OCI-LY7 (cell line): ENCODE measurements at regions not wholly inside any gene's neighbourhood (a gene's known extent, or its start where the extent isn't known, plus 50 kb on each side); places are given as distances from the start of the nearest gene placed in this dataset.

Experiments used
- BruUV-seq: library from RNA; stranded (reverse); fragments of 400-500 nt; replicated peaks from 2 replicates; lab custom pipeline; 2021; lab: Mats Ljungman, UMichigan
- CTCF ChIA-PET: fragments of 300-600 bp; sonication (Branson Sonifier 250); formaldehyde crosslinking; loops from one replicate; lab custom pipeline; 2022; ENCODE audit warnings: antibody characterized with exemption; ENCODE audit not compliant: unreplicated experiment; lab: Charles Lee
- POLR2A ChIA-PET: fragments of 300-600 bp; sonication (Branson Sonifier 250); formaldehyde crosslinking; loops from one replicate; lab custom pipeline; 2022; ENCODE audit warnings: antibody characterized with exemption; lab: Charles Lee
- DNase-seq: peaks from one replicate; pipeline ENCODE4 v3.0.0-alpha.2; 2015; ENCODE audit warnings: low spot score
- H2AFZ ChIP-seq: fragments of 200-600 bp; sonication (generic), shearing (Covaris generic); 2 replicates; pipeline ENCODE4 v1.6.1; 2014; ENCODE audit warnings: mild to moderate bottlenecking, antibody characterized with exemption, low read length, moderate library complexity
- H3K27ac ChIP-seq: fragments of 200-600 bp; sonication (generic); 2 replicates; pipeline ENCODE4 v1.5.1; 2014; ENCODE audit warnings: mixed run types, low read depth, mild to moderate bottlenecking, moderate library complexity, low read length, inconsistent platforms; ENCODE audit not compliant: poor library complexity, severe bottlenecking
- H3K36me3 ChIP-seq: fragments of 200-600 bp; sonication (generic); 2 replicates; pipeline ENCODE4 v1.6.1; 2014; ENCODE audit warnings: mild to moderate bottlenecking, antibody characterized with exemption, low read length, moderate library complexity, mixed read lengths; ENCODE audit not compliant: insufficient read depth
- H3K4me1 ChIP-seq: fragments of 200-600 bp; sonication (generic); 2 replicates; pipeline ENCODE4 v1.5.1; 2014; ENCODE audit warnings: mild to moderate bottlenecking, low read length; ENCODE audit not compliant: insufficient read depth, poor library complexity, severe bottlenecking
- H3K4me2 ChIP-seq: fragments of 200-600 bp; sonication (generic); 2 replicates; pipeline ENCODE4 v1.6.1; 2014; ENCODE audit warnings: mild to moderate bottlenecking, low read length
- H3K4me3 ChIP-seq: fragments of 200-600 bp; sonication (generic); 2 replicates; pipeline ENCODE4 v1.5.1; 2014; ENCODE audit warnings: mild to moderate bottlenecking, low read depth, low read length; ENCODE audit not compliant: poor library complexity, severe bottlenecking
- H3K79me2 ChIP-seq: fragments of 200-600 bp; sonication (generic); 2 replicates; pipeline ENCODE4 v1.6.1; 2016; ENCODE audit warnings: low read depth, mild to moderate bottlenecking, low read length, moderate library complexity, mixed read lengths; ENCODE audit not compliant: insufficient read depth
- H3K9me2 ChIP-seq: fragments of 200-600 bp; sonication (generic); 2 replicates; pipeline ENCODE4 v1.6.1; 2016; ENCODE audit warnings: mild to moderate bottlenecking, low read length, mixed read lengths; ENCODE audit not compliant: insufficient read depth
- H3K9me3 ChIP-seq: fragments of 200-600 bp; sonication (generic); 2 replicates; pipeline ENCODE4 v1.6.1; 2014; ENCODE audit warnings: mild to moderate bottlenecking, mixed run types, low read length, mixed read lengths
- H4K20me1 ChIP-seq: fragments of 200-600 bp; sonication (generic); 2 replicates; pipeline ENCODE4 v1.6.1; 2014; ENCODE audit warnings: mild to moderate bottlenecking, antibody characterized with exemption, low read length, moderate library complexity, mixed read lengths; ENCODE audit not compliant: insufficient read depth
- CTCF ChIP-seq: fragments of 200-600 bp; sonication (generic); conservative IDR thresholded peaks from 2 replicates; pipeline ENCODE4 v1.5.1; 2014; ENCODE audit warnings: mild to moderate bottlenecking, antibody characterized with exemption, low read length, moderate library complexity, mixed read lengths
- EZH2phosphoT487 ChIP-seq: fragments of 200-600 bp; sonication (generic); IDR thresholded peaks from 2 replicates; pipeline ENCODE4 v1.6.1; 2018; ENCODE audit warnings: low read depth, borderline replicate concordance, mild to moderate bottlenecking, mixed run types, antibody characterized with exemption, low read length, moderate library complexity, mixed read lengths
- intact Hi-C: fragments of 100-400 bp; cut with micrococcal nuclease; formaldehyde crosslinking; loops from one replicate; pipeline ENCODE4 v1.10.0; 2022; ENCODE audit not compliant: unreplicated experiment

- Histone ChIP-seq H3K4me3 (peak overlapping the region; percentile 6), H3K79me2 (no peaks in the 10 kb centered on the region), H3K27ac (peak overlapping the region; percentile 43), H4K20me1 (no peaks in the 10 kb centered on the region), H2AFZ (peak overlapping the region; percentile 86; the same call in 1 of the 2 replicates), H3K9me3 (no peaks in the 10 kb centered on the region), H3K4me1 (peaks cover 50% of the 10 kb centered on the region), H3K4me2 (peak overlapping the region; percentile 56), H3K9me2 (no peaks in the 10 kb centered on the region; the same call in 1 of the 2 replicates), H3K36me3 (no peaks in the 10 kb centered on the region)
- POLR2A ChIA-PET: interaction anchor here (0.6 to 1.4 kb wide), 3 partner anchors 23 to 707 kb away, joined by 3 to 6 read pairs (median 4); no protein-coding TSS in a partner anchor
- peak; percentile 46 for DNase-seq
- CTCF ChIA-PET: interaction anchor here (0.5 kb wide), 1 partner anchor 89 kb away, joined by 12 read pairs; no protein-coding TSS in a partner anchor
- TF ChIP-seq CTCF: no peak
- TF ChIP-seq EZH2phosphoT487: no peak
- no TSS peak for BruUV-seq
- intact Hi-C loops: loop anchor here (2.0 to 5.0 kb wide), 2 partner anchors 85 to 225 kb away; no protein-coding TSS in a partner anchor
Observed at GRCh38 chr3:34107669-34108068, 309.2 kb downstream of the PDCD6IP start.

GRCh38 chr3:34109021-34109420, 310.6 kb downstream of the PDCD6IP start:
- Histone ChIP-seq H3K9me3 (no peaks in the 10 kb centered on the region), H3K9me2 (no peaks in the 10 kb centered on the region; the same call in 1 of the 2 replicates), H2AFZ (peak overlapping the region; percentile 86), H3K79me2 (no peaks in the 10 kb centered on the region), H3K4me3 (no peak overlapping the region), H4K20me1 (no peaks in the 10 kb centered on the region), H3K36me3 (no peaks in the 10 kb centered on the region), H3K4me1 (peaks cover 44% of the 10 kb centered on the region), H3K27ac (peak overlapping the region; percentile 22), H3K4me2 (peak overlapping the region; percentile 28; the same call in 1 of the 2 replicates)
- ChIA-PET POLR2A (interaction anchor here (0.6 to 0.9 kb wide), 4 partner anchors 15 to 95 kb away, joined by 3 read pairs; no protein-coding TSS in a partner anchor), CTCF (no interaction called here)
- TF ChIP-seq EZH2phosphoT487 (no peak), CTCF (no peak)
- intact Hi-C loops: loop anchor here (5.0 kb wide), 1 partner anchor 87 kb away; no protein-coding TSS in a partner anchor
- BruUV-seq: no TSS peak
- DNase-seq: peak; percentile 46

GRCh38 chr3:34109846-34110245, 311.4 kb downstream of the PDCD6IP start:
- CTCF ChIA-PET: interaction anchor here (0.6 kb wide), 1 partner anchor 78 kb away, joined by 3 read pairs; no protein-coding TSS in a partner anchor
- Histone ChIP-seq H3K9me3 (no peaks in the 10 kb centered on the region), H3K9me2 (no peaks in the 10 kb centered on the region; the same call in 1 of the 2 replicates), H3K4me3 (no peak overlapping the region), H3K4me2 (peak overlapping the region; percentile 28), H3K27ac (peak overlapping the region; percentile 22), H4K20me1 (no peaks in the 10 kb centered on the region), H2AFZ (peak overlapping the region; percentile 86), H3K4me1 (peaks cover 44% of the 10 kb centered on the region), H3K36me3 (no peaks in the 10 kb centered on the region), H3K79me2 (no peaks in the 10 kb centered on the region)
- POLR2A ChIA-PET: interaction anchor here (0.6 to 0.9 kb wide), 4 partner anchors 14 to 94 kb away, joined by 3 read pairs; no protein-coding TSS in a partner anchor
- TF ChIP-seq EZH2phosphoT487 (no peak), CTCF (no peak)
- peak; percentile 68 for DNase-seq
- BruUV-seq: no TSS peak
- intact Hi-C loops: loop anchor here (5.0 kb wide), 1 partner anchor 88 kb away; no protein-coding TSS in a partner anchor
